ENCODE measurements at regions not wholly inside any gene's neighbourhood (a gene's known extent, or its start where the extent isn't known, plus 50 kb on each side); places are given as distances from the start of the nearest gene placed in this dataset.

DNA sequence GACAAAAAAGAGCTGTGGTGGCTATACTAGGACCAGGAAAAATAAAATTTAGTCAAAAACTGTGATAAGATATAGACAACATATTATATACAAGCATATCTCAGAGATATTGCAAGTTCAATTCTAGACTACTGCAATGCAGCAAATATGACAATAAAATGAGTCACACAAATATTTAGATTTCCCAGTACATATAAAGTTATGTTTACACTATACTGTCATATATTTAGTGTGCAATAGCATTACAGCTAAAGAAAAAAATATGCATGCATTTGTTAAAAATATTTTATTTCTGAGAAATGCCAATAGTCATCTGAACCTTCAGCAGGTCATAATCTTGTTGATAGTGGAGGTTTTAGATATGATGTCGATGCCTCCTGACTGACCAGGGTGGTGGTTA, 72.1 kb downstream of the AKR1C4 start:
- Histone ChIP-seq H2AFZ (no peak overlapping the region), H3K36me3 (ENCODE audit: insufficient read depth) (no peaks in the 10 kb centered on the region; the same call in 1 of the 2 replicates), H3K4me1 (ENCODE audit: insufficient read depth) (no peaks in the 10 kb centered on the region), H3K4me3 (no peak overlapping the region), H3K79me2 (replicated peaks; ENCODE audit: insufficient read depth) (no peaks in the 10 kb centered on the region), H3F3A (replicated peaks; ENCODE audit: low read depth) (no peaks in the 10 kb centered on the region), H3K27me3 (ENCODE audit: insufficient read depth) (no peaks in the 10 kb centered on the region), H4K20me1 (replicated peaks; ENCODE audit: insufficient read depth) (no peaks in the 10 kb centered on the region), H3K4me2 (no peak overlapping the region), H3K27ac (ENCODE audit: low read depth) (no peak overlapping the region), H3K9me2 (ENCODE audit: insufficient read depth) (peaks cover 13% of the 10 kb centered on the region; the same call in 1 of the 2 replicates)
- H3K4me1 Mint-ChIP-seq = no peaks in the 10 kb centered on the region
- ATAC-seq = no peak
- no peak for DNase-seq (ENCODE audit: low spot score)
- H3K9me3 Mint-ChIP-seq = peaks cover 13% of the 10 kb centered on the region
- H3K27ac Mint-ChIP-seq = no peak overlapping the region
- H3K36me3 Mint-ChIP-seq (ENCODE audit: low read depth) = no peaks in the 10 kb centered on the region
- TF ChIP-seq EZH2 (IDR thresholded peaks at IDR 0.05; ENCODE audit: low read depth, unreplicated experiment) = no peak
- no peak for TF ChIP-seq EZH2phosphoT487 (IDR thresholded peaks at IDR 0.05; ENCODE audit: unreplicated experiment)
- no peak for TF ChIP-seq ZNF114 (CRISPR knock-in tag; IDR thresholded peaks at IDR 0.05)
- no peak for TF ChIP-seq CTCF (conservative IDR thresholded peaks at IDR 0.05; ENCODE audit: low read depth in 2 of 2)
- no peak for TF ChIP-seq ZNF331 (CRISPR knock-in tag; IDR thresholded peaks at IDR 0.05; ENCODE audit: low read depth)
- TF ChIP-seq POLR2AphosphoS5 (IDR thresholded peaks at IDR 0.05; ENCODE audit: low read depth) = no peak
- TF ChIP-seq, protein P1, sequence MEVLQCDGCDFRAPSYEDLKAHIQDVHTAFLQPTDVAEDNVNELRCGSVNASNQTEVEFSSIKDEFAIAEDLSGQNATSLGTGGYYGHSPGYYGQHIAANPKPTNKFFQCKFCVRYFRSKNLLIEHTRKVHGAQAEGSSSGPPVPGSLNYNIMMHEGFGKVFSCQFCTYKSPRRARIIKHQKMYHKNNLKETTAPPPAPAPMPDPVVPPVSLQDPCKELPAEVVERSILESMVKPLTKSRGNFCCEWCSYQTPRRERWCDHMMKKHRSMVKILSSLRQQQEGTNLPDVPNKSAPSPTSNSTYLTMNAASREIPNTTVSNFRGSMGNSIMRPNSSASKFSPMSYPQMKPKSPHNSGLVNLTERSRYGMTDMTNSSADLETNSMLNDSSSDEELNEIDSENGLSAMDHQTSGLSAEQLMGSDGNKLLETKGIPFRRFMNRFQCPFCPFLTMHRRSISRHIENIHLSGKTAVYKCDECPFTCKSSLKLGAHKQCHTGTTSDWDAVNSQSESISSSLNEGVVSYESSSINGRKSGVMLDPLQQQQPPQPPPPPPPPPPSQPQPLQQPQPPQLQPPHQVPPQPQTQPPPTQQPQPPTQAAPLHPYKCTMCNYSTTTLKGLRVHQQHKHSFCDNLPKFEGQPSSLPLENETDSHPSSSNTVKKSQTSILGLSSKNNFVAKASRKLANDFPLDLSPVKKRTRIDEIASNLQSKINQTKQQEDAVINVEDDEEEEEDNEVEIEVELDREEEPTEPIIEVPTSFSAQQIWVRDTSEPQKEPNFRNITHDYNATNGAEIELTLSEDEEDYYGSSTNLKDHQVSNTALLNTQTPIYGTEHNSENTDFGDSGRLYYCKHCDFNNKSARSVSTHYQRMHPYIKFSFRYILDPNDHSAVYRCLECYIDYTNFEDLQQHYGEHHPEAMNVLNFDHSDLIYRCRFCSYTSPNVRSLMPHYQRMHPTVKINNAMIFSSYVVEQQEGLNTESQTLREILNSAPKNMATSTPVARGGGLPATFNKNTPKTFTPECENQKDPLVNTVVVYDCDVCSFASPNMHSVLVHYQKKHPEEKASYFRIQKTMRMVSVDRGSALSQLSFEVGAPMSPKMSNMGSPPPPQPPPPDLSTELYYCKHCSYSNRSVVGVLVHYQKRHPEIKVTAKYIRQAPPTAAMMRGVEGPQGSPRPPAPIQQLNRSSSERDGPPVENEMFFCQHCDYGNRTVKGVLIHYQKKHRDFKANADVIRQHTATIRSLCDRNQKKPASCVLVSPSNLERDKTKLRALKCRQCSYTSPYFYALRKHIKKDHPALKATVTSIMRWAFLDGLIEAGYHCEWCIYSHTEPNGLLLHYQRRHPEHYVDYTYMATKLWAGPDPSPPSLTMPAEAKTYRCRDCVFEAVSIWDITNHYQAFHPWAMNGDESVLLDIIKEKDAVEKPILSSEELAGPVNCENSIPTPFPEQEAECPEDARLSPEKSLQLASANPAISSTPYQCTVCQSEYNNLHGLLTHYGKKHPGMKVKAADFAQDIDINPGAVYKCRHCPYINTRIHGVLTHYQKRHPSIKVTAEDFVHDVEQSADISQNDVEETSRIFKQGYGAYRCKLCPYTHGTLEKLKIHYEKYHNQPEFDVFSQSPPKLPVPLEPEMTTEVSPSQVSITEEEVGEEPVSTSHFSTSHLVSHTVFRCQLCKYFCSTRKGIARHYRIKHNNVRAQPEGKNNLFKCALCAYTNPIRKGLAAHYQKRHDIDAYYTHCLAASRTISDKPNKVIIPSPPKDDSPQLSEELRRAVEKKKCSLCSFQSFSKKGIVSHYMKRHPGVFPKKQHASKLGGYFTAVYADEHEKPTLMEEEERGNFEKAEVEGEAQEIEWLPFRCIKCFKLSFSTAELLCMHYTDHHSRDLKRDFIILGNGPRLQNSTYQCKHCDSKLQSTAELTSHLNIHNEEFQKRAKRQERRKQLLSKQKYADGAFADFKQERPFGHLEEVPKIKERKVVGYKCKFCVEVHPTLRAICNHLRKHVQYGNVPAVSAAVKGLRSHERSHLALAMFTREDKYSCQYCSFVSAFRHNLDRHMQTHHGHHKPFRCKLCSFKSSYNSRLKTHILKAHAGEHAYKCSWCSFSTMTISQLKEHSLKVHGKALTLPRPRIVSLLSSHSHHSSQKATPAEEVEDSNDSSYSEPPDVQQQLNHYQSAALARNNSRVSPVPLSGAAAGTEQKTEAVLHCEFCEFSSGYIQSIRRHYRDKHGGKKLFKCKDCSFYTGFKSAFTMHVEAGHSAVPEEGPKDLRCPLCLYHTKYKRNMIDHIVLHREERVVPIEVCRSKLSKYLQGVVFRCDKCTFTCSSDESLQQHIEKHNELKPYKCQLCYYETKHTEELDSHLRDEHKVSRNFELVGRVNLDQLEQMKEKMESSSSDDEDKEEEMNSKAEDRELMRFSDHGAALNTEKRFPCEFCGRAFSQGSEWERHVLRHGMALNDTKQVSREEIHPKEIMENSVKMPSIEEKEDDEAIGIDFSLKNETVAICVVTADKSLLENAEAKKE (CRISPR knock-in tag; IDR thresholded peaks at IDR 0.05) = no peak
- no peak for TF ChIP-seq STAT1 (IDR thresholded peaks at IDR 0.05; ENCODE audit: unreplicated experiment)
- TF ChIP-seq, protein P2, sequence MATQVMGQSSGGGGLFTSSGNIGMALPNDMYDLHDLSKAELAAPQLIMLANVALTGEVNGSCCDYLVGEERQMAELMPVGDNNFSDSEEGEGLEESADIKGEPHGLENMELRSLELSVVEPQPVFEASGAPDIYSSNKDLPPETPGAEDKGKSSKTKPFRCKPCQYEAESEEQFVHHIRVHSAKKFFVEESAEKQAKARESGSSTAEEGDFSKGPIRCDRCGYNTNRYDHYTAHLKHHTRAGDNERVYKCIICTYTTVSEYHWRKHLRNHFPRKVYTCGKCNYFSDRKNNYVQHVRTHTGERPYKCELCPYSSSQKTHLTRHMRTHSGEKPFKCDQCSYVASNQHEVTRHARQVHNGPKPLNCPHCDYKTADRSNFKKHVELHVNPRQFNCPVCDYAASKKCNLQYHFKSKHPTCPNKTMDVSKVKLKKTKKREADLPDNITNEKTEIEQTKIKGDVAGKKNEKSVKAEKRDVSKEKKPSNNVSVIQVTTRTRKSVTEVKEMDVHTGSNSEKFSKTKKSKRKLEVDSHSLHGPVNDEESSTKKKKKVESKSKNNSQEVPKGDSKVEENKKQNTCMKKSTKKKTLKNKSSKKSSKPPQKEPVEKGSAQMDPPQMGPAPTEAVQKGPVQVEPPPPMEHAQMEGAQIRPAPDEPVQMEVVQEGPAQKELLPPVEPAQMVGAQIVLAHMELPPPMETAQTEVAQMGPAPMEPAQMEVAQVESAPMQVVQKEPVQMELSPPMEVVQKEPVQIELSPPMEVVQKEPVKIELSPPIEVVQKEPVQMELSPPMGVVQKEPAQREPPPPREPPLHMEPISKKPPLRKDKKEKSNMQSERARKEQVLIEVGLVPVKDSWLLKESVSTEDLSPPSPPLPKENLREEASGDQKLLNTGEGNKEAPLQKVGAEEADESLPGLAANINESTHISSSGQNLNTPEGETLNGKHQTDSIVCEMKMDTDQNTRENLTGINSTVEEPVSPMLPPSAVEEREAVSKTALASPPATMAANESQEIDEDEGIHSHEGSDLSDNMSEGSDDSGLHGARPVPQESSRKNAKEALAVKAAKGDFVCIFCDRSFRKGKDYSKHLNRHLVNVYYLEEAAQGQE (IDR thresholded peaks at IDR 0.05; ENCODE audit: unreplicated experiment) = no peak
- no peak for TF ChIP-seq JUNB (IDR thresholded peaks at IDR 0.05; ENCODE audit: unreplicated experiment)
- TF ChIP-seq, protein P3, sequence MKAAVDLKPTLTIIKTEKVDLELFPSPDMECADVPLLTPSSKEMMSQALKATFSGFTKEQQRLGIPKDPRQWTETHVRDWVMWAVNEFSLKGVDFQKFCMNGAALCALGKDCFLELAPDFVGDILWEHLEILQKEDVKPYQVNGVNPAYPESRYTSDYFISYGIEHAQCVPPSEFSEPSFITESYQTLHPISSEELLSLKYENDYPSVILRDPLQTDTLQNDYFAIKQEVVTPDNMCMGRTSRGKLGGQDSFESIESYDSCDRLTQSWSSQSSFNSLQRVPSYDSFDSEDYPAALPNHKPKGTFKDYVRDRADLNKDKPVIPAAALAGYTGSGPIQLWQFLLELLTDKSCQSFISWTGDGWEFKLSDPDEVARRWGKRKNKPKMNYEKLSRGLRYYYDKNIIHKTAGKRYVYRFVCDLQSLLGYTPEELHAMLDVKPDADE (IDR thresholded peaks at IDR 0.05) = no peak
- no peak for TF ChIP-seq NANOG (IDR thresholded peaks at IDR 0.05; ENCODE audit: borderline replicate concordance)
- no peak for TF ChIP-seq CREB1 (CRISPR knock-in tag; IDR thresholded peaks at IDR 0.05; ENCODE audit: low read depth)
- H3K27me3 Mint-ChIP-seq (ENCODE audit: insufficient read depth, low read depth, poor library complexity) = peaks cover 4% of the 10 kb centered on the region
- H3K4me3 Mint-ChIP-seq = no peak overlapping the region
